Testis (tissue), 2 donors: ENCODE measurements at regions not wholly inside any gene's neighbourhood (a gene's known extent, or its start where the extent isn't known, plus 50 kb on each side); places are given as distances from the start of the nearest gene placed in this dataset.

Experiments
- DNase-seq: peaks from one replicate; pipeline ENCODE4 v3.0.0-alpha.2; 2019
- H3K27ac ChIP-seq, 2 donors: fragments of 200-600 bp; sonication (generic); one replicate each; pipeline ENCODE4 v1.5.1; 2019
- H3K27me3 ChIP-seq: fragments of 200-600 bp; sonication (generic); one replicate; pipeline ENCODE4 v1.5.1; 2019
- H3K36me3 ChIP-seq: fragments of 200-600 bp; sonication (generic); one replicate; pipeline ENCODE4 v1.5.1; 2017; ENCODE audit warnings: low read depth; ENCODE audit errors: missing control alignments
- H3K4me1 ChIP-seq: fragments of 200-600 bp; sonication (generic); one replicate; pipeline ENCODE4 v1.5.1; 2019
- H3K4me3 ChIP-seq, 2 donors: fragments of 200-600 bp; sonication (generic); one replicate each; pipeline ENCODE4 v1.5.1; 2017 to 2019
- H3K9me3 ChIP-seq: fragments of 200-600 bp; sonication (generic); one replicate; pipeline ENCODE4 v1.5.1; 2017
- CTCF ChIP-seq, 3 experiments: fragments of 450-650 bp in 2 of 3; fragments of 200-600 bp in 1 of 3; sonication (generic) in 1 of 3; IDR thresholded peaks; one replicate each; pipeline ENCODE4 v1.5.1; 2016 to 2019; ENCODE audit warnings: antibody characterized with exemption in 3 of 3, mild to moderate bottlenecking in 2 of 3, moderate library complexity in 1 of 3
- POLR2A ChIP-seq: fragments of 450-650 bp; IDR thresholded peaks from one replicate; pipeline ENCODE4 v1.6.1; 2017; ENCODE audit warnings: antibody characterized with exemption, mild to moderate bottlenecking, moderate library complexity
- WGBS, 2 donors: methylation state at CpG; one replicate each; pipeline ENCODE4 v1.1.5; 2018; 5-methylcytosine and 5-hydroxymethylcytosine counted together
- intact Hi-C: fragments of 100-400 bp; cut with DNase I; formaldehyde crosslinking; loops from one replicate; pipeline ENCODE4 v1.15.1; 2023; ENCODE audit warnings: low total_unique reads

GRCh38 chr6:165777680-165778079 lies 114.6 kb upstream of the PDE10A start:
- no peaks in the 10 kb centered on the region for H3K9me3 ChIP-seq
- 77 to 83% methylated on average over 3 of the region's 3 CpGs for WGBS, 2 donors

GRCh38 chr6:165776691-165777090 lies 113.7 kb upstream of the PDE10A start:
- TF ChIP-seq POLR2A, result no peak
- TF ChIP-seq CTCF (IDR thresholded peaks at IDR 0.05), result no peak
- Histone ChIP-seq H3K27ac (no peak overlapping the region), H3K36me3 (no peaks in the 10 kb centered on the region), H3K4me1 (no peaks in the 10 kb centered on the region), H3K27me3 (no peaks in the 10 kb centered on the region), H3K4me3 (no peak overlapping the region), H3K9me3 (no peaks in the 10 kb centered on the region)
- intact Hi-C loops, result no loop called here
- 57 to 61% methylated on average over 5 of the region's 5 CpGs for WGBS, 2 donors
- DNase-seq, result no peak

More at GRCh38 chr6:165777680-165778079, 114.6 kb upstream of the PDE10A start:
- no peak overlapping the region for H3K4me3 ChIP-seq
- intact Hi-C loops, result no loop called here
- no peak overlapping the region for H3K27ac ChIP-seq
- no peaks in the 10 kb centered on the region for H3K27me3 ChIP-seq
- TF ChIP-seq POLR2A, result no peak
- TF ChIP-seq CTCF (IDR thresholded peaks at IDR 0.05), result no peak
- DNase-seq, result no peak
- no peaks in the 10 kb centered on the region for H3K36me3 ChIP-seq
- H3K4me1 ChIP-seq, result no peaks in the 10 kb centered on the region

GRCh38 chr6:165775721-165776120 lies 112.7 kb upstream of the PDE10A start:
- Histone ChIP-seq H3K4me1 (no peaks in the 10 kb centered on the region), H3K9me3 (no peaks in the 10 kb centered on the region), H3K4me3 (no peak overlapping the region), H3K27me3 (no peaks in the 10 kb centered on the region), H3K36me3 (no peaks in the 10 kb centered on the region), H3K27ac (no peak overlapping the region)
- no peak for DNase-seq
- intact Hi-C loops, result no loop called here
- WGBS, 2 donors, result 57 to 59% methylated on average over 3 of the region's 3 CpGs
- no peak for TF ChIP-seq CTCF (IDR thresholded peaks at IDR 0.05)
- TF ChIP-seq POLR2A, result no peak

- intact Hi-C loops, result no loop called here
- no peaks in the 10 kb centered on the region for H3K27me3 ChIP-seq
- H3K9me3 ChIP-seq, result no peaks in the 10 kb centered on the region
- no peak overlapping the region for H3K4me3 ChIP-seq
- WGBS, 2 donors, result 51 to 55% methylated on average over 13 of the region's 13 CpGs
- no peaks in the 10 kb centered on the region for H3K36me3 ChIP-seq
- no peak overlapping the region for H3K27ac ChIP-seq
- TF ChIP-seq POLR2A (no peak), CTCF (IDR thresholded peaks at IDR 0.05) (no peak)
- H3K4me1 ChIP-seq, result no peaks in the 10 kb centered on the region
- no peak for DNase-seq
Observed at GRCh38 chr6:165774903-165775601, 112.0 kb upstream of the PDE10A start.
